ENCODE measurements at regions not wholly inside any gene's neighbourhood (a gene's known extent, or its start where the extent isn't known, plus 50 kb on each side); places are given as distances from the start of the nearest gene placed in this dataset.

DNA sequence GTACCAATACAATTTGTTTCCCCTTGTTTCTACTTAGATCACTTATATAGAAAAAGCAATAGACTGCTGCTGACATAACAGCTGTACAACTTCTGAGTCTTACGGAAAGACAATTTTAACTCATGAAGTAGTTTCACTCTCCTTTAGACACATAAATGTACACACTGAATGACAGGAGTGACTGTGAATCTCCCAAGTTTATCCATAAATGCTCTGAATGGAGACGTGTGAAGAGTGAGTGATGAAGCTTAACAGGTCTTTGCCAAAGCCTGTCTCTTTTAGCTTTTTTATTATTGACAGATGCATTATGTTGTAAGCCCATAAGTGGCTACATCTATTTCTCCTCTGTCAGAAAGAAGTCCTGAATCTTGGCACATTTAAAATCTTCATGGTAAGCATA lies 265.9 kb downstream of the TRIM36 start:
- no peak for TF ChIP-seq EZH2 (IDR thresholded peaks at IDR 0.05)
- TF ChIP-seq, protein P1, sequence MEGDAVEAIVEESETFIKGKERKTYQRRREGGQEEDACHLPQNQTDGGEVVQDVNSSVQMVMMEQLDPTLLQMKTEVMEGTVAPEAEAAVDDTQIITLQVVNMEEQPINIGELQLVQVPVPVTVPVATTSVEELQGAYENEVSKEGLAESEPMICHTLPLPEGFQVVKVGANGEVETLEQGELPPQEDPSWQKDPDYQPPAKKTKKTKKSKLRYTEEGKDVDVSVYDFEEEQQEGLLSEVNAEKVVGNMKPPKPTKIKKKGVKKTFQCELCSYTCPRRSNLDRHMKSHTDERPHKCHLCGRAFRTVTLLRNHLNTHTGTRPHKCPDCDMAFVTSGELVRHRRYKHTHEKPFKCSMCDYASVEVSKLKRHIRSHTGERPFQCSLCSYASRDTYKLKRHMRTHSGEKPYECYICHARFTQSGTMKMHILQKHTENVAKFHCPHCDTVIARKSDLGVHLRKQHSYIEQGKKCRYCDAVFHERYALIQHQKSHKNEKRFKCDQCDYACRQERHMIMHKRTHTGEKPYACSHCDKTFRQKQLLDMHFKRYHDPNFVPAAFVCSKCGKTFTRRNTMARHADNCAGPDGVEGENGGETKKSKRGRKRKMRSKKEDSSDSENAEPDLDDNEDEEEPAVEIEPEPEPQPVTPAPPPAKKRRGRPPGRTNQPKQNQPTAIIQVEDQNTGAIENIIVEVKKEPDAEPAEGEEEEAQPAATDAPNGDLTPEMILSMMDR (IDR thresholded peaks at IDR 0.05): no peak
